ENCODE measurements at regions not wholly inside any gene's neighbourhood (a gene's known extent, or its start where the extent isn't known, plus 50 kb on each side); places are given as distances from the start of the nearest gene placed in this dataset.

GRCh38 chr22:48980918-48981317 lies 846.8 kb downstream of the BRD1 start:
- Histone ChIP-seq H3K4me3 (replicated peaks; ENCODE audit: insufficient read depth, low read length) (no peak overlapping the region), H3K27ac (replicated peaks) (no peak overlapping the region), H3K27me3 (ENCODE audit: insufficient read depth, poor library complexity, severe bottlenecking) (no peaks in the 10 kb centered on the region)
- no peak for DNase-seq (ENCODE audit: low read depth in 1 of 2, low spot score in 1 of 2)
- TF ChIP-seq SPI1 (IDR thresholded peaks at IDR 0.05; ENCODE audit: borderline replicate concordance, low read depth), result no peak
- no peak for TF ChIP-seq GABPA (IDR thresholded peaks at IDR 0.05; ENCODE audit: low read depth)

- no peak overlapping the region for H3K27ac ChIP-seq (replicated peaks)
- no peaks in the 10 kb centered on the region for H3K27me3 ChIP-seq (ENCODE audit: insufficient read depth, poor library complexity, severe bottlenecking)
- DNase-seq (ENCODE audit: low read depth in 1 of 2, low spot score in 1 of 2), result no peak
- TF ChIP-seq GABPA (IDR thresholded peaks at IDR 0.05; ENCODE audit: low read depth), result no peak
- no peak for TF ChIP-seq SPI1 (IDR thresholded peaks at IDR 0.05; ENCODE audit: borderline replicate concordance, low read depth)
- no peak for TF ChIP-seq CTCF (IDR thresholded peaks at IDR 0.05; ENCODE audit: insufficient read depth, low read length)
- TF ChIP-seq POLR2AphosphoS5 (IDR thresholded peaks at IDR 0.05; ENCODE audit: low read depth), result no peak
- no peak for TF ChIP-seq REST (IDR thresholded peaks at IDR 0.05; ENCODE audit: insufficient replicate concordance, low read depth)
- H3K4me3 ChIP-seq (replicated peaks; ENCODE audit: insufficient read depth, low read length), result no peak overlapping the region
Observed at GRCh38 chr22:48980409-48980808, 847.3 kb downstream of the BRD1 start.

- no peak overlapping the region for H3K27ac ChIP-seq (replicated peaks)
- TF ChIP-seq POLR2AphosphoS5 (IDR thresholded peaks at IDR 0.05; ENCODE audit: low read depth) (no peak), SPI1 (IDR thresholded peaks at IDR 0.05; ENCODE audit: borderline replicate concordance, low read depth) (no peak), REST (IDR thresholded peaks at IDR 0.05; ENCODE audit: insufficient replicate concordance, low read depth) (no peak), GABPA (IDR thresholded peaks at IDR 0.05; ENCODE audit: low read depth) (no peak), CTCF (IDR thresholded peaks at IDR 0.05; ENCODE audit: insufficient read depth, low read length) (no peak)
- H3K27me3 ChIP-seq (ENCODE audit: insufficient read depth, poor library complexity, severe bottlenecking), result no peaks in the 10 kb centered on the region
- DNase-seq (ENCODE audit: low read depth in 1 of 2, low spot score in 1 of 2), result no peak
- no peak overlapping the region for H3K4me3 ChIP-seq (replicated peaks; ENCODE audit: insufficient read depth, low read length)
Observed at GRCh38 chr22:48979482-48979881, 848.2 kb downstream of the BRD1 start.

GRCh38 chr22:48976556-48977535 lies 850.8 kb downstream of the BRD1 start:
- no peaks in the 10 kb centered on the region for H3K27me3 ChIP-seq (ENCODE audit: insufficient read depth, poor library complexity, severe bottlenecking)
- TF ChIP-seq CTCF (IDR thresholded peaks at IDR 0.05; ENCODE audit: insufficient read depth, low read length), result no peak

More at GRCh38 chr22:48976556-48977535, 850.8 kb downstream of the BRD1 start:
- H3K27ac ChIP-seq (replicated peaks), result no peak overlapping the region
- no peak for DNase-seq (ENCODE audit: low read depth in 1 of 2, low spot score in 1 of 2)
- H3K4me3 ChIP-seq (replicated peaks; ENCODE audit: insufficient read depth, low read length), result no peak overlapping the region

All from HL-60 (cell line).